WERI-Rb-1 (cell line): ENCODE measurements at regions not wholly inside any gene's neighbourhood (a gene's known extent, or its start where the extent isn't known, plus 50 kb on each side); places are given as distances from the start of the nearest gene placed in this dataset.

Experiments used
- DNase-seq: peaks from one replicate; pipeline ENCODE4 v3.0.0-alpha.2; 2020
- H3K27ac ChIP-seq: fragments of 250-450 bp; sonication (Bioruptor Pico); 2 replicates; pipeline ENCODE4 v1.5.1; 2020; ENCODE audit warnings: mild to moderate bottlenecking, moderate library complexity
- H3K27me3 ChIP-seq: fragments of 250-450 bp; sonication (Bioruptor Pico); 2 replicates; pipeline ENCODE4 v1.5.1; 2021; ENCODE audit warnings: mild to moderate bottlenecking, low read depth, moderate library complexity; ENCODE audit not compliant: insufficient read depth, severe bottlenecking
- H3K36me3 ChIP-seq: fragments of 250-450 bp; sonication (Bioruptor Pico); 2 replicates; pipeline ENCODE4 v1.5.1; 2020; ENCODE audit warnings: mild to moderate bottlenecking, moderate library complexity
- H3K4me3 ChIP-seq: 2 replicates; pipeline ENCODE4 v1.5.1; 2011; ENCODE audit warnings: low read depth, mild to moderate bottlenecking, control low read depth, low read length
- H3K9me3 ChIP-seq: fragments of 250-450 bp; sonication (Bioruptor Pico); 2 replicates; pipeline ENCODE4 v1.5.1; 2021; ENCODE audit warnings: mild to moderate bottlenecking, moderate library complexity; ENCODE audit not compliant: severe bottlenecking
- CTCF ChIP-seq: IDR thresholded peaks from 2 replicates; pipeline ENCODE4 v1.5.1; 2011; ENCODE audit warnings: low read depth, mild to moderate bottlenecking, control low read depth, inconsistent platforms, low read length

GRCh38 chr12:47023311-47023710, 56.1 kb upstream of the PCED1B start:
- Histone ChIP-seq H3K27ac (no peak overlapping the region), H3K36me3 (no peaks in the 10 kb centered on the region), H3K27me3 (peaks cover 20% of the 10 kb centered on the region), H3K4me3 (no peak overlapping the region), H3K9me3 (no peaks in the 10 kb centered on the region)
- TF ChIP-seq CTCF = no peak
- no peak for DNase-seq

- Histone ChIP-seq H3K9me3 (no peaks in the 10 kb centered on the region), H3K36me3 (no peaks in the 10 kb centered on the region), H3K27me3 (peaks cover 20% of the 10 kb centered on the region), H3K4me3 (no peak overlapping the region), H3K27ac (no peak overlapping the region)
- DNase-seq = no peak
- TF ChIP-seq CTCF = no peak
Measured at GRCh38 chr12:47023953-47024352, 55.5 kb upstream of the PCED1B start.

- H3K27ac ChIP-seq = no peak overlapping the region
- H3K9me3 ChIP-seq = no peaks in the 10 kb centered on the region
- TF ChIP-seq CTCF = no peak
- H3K27me3 ChIP-seq = peaks cover 20% of the 10 kb centered on the region
- DNase-seq = no peak
- H3K36me3 ChIP-seq = no peaks in the 10 kb centered on the region
- H3K4me3 ChIP-seq = no peak overlapping the region
Measured at GRCh38 chr12:47024463-47024862, 55.0 kb upstream of the PCED1B start.

GRCh38 chr12:47025349-47025748, 54.1 kb upstream of the PCED1B start:
- TF ChIP-seq CTCF = no peak
- Histone ChIP-seq H3K4me3 (no peak overlapping the region), H3K9me3 (no peaks in the 10 kb centered on the region), H3K27me3 (peaks cover 16% of the 10 kb centered on the region), H3K27ac (no peak overlapping the region), H3K36me3 (no peaks in the 10 kb centered on the region)
- DNase-seq = no peak

GRCh38 chr12:47025798-47026197, 53.6 kb upstream of the PCED1B start:
- H3K9me3 ChIP-seq = no peaks in the 10 kb centered on the region
- no peak overlapping the region for H3K27ac ChIP-seq
- no peak for TF ChIP-seq CTCF

GRCh38 chr12:47026291-47026690, 53.1 kb upstream of the PCED1B start:
- no peak for TF ChIP-seq CTCF
- no peaks in the 10 kb centered on the region for H3K9me3 ChIP-seq

More at GRCh38 chr12:47025798-47026197, 53.6 kb upstream of the PCED1B start:
- no peak overlapping the region for H3K4me3 ChIP-seq
- H3K36me3 ChIP-seq = no peaks in the 10 kb centered on the region
- no peak for DNase-seq
- H3K27me3 ChIP-seq = peaks cover 16% of the 10 kb centered on the region

More at GRCh38 chr12:47026291-47026690, 53.1 kb upstream of the PCED1B start:
- Histone ChIP-seq H3K36me3 (no peaks in the 10 kb centered on the region), H3K27me3 (peaks cover 16% of the 10 kb centered on the region), H3K27ac (no peak overlapping the region), H3K4me3 (no peak overlapping the region)
- DNase-seq = no peak
